ENCODE measurements at regions not wholly inside any gene's neighbourhood (a gene's known extent, or its start where the extent isn't known, plus 50 kb on each side); places are given as distances from the start of the nearest gene placed in this dataset.
"Not testable (repeated sequence)": the region's sequence is repeated elsewhere in the genome, so short reads cannot be mapped to it uniquely, and the experiment has no call there.

DNA sequence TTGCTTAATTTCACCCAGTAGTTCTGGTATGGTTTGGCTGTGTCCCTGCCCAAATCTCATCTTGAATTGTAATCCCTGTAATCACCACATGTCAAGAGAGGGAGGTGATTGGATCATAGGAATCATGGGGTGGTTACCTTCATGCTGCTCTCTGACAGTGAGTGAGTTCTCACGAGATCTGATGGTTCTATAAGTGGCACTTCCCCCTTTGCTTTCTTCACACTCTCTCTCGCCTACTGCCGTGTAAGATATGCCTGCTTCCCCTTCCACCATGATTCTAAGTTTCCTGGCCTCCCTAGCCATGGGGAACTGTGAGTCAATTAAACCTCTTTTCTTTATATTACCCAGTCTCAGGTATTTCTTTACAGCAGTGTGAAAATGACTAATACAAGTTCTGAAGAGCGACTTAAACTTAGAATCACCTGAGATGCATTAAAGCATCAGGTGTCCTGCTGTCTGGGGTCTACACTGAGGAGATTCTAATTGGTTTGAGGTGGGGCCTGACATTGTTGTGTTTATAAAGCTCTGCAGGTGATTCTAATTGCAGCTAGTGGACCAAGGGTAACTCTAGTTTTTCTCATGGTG is 82.1 kb upstream of the DTNBP1 start:
- no peak overlapping the region for H3K4me3 ChIP-seq (ENCODE audit: low read depth in 2 of 2, low read length in 2 of 2)
- no TSS peak for BruUV-seq (replicated peaks)
- ATAC-seq, result no peak
- H3K27ac ChIP-seq (ENCODE audit: low read length), result no peak overlapping the region
- in situ Hi-C loops (cut with HindIII; ENCODE audit: low pct_unique_long_range_greater_than_20kb, low sequenced_read_pairs), result no loop called here
- H3K36me3 ChIP-seq (ENCODE audit: control insufficient read depth, insufficient read depth, low read length), result no peaks in the 10 kb centered on the region; the same call in 1 of the 2 replicates
- POLR2A ChIA-PET, result no interaction called here
- no peaks in the 10 kb centered on the region for H3K4me1 ChIP-seq (ENCODE audit: control insufficient read depth, insufficient read depth, low read length)
- CTCF ChIA-PET, result no interaction called here
- no peaks in the 10 kb centered on the region for H3K9me3 ChIP-seq (ENCODE audit: control insufficient read depth, insufficient read depth, low read depth, low read length)
- no peak for DNase-seq (ENCODE audit: low read depth, low spot score)
- TF ChIP-seq TCF7L2 (IDR thresholded peaks at IDR 0.05; ENCODE audit: low read depth, low read length) (no peak), POLR2AphosphoS5 (IDR thresholded peaks at IDR 0.05; ENCODE audit: low read depth, low read length) (no peak), REST (IDR thresholded peaks at IDR 0.05; ENCODE audit: insufficient read depth in 1 of 2, low read depth in 2 of 2, low read length in 1 of 2) (no peak), SIN3A (IDR thresholded peaks at IDR 0.05; ENCODE audit: borderline replicate concordance, insufficient read depth, low read depth, low read length) (no peak)
- TF ChIP-seq, protein P1, sequence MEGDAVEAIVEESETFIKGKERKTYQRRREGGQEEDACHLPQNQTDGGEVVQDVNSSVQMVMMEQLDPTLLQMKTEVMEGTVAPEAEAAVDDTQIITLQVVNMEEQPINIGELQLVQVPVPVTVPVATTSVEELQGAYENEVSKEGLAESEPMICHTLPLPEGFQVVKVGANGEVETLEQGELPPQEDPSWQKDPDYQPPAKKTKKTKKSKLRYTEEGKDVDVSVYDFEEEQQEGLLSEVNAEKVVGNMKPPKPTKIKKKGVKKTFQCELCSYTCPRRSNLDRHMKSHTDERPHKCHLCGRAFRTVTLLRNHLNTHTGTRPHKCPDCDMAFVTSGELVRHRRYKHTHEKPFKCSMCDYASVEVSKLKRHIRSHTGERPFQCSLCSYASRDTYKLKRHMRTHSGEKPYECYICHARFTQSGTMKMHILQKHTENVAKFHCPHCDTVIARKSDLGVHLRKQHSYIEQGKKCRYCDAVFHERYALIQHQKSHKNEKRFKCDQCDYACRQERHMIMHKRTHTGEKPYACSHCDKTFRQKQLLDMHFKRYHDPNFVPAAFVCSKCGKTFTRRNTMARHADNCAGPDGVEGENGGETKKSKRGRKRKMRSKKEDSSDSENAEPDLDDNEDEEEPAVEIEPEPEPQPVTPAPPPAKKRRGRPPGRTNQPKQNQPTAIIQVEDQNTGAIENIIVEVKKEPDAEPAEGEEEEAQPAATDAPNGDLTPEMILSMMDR (IDR thresholded peaks at IDR 0.05), result no peak
- intact Hi-C loops (cut with micrococcal nuclease; ENCODE audit: unreplicated experiment), result no loop called here
- H3K27me3 ChIP-seq (ENCODE audit: control insufficient read depth, insufficient read depth, low read length), result no peaks in the 10 kb centered on the region

GRCh38 chr6:15742013-15742412 is 79.2 kb upstream of the DTNBP1 start:
- CTCF ChIA-PET; POLR2A ChIA-PET; H3K27me3 ChIP-seq (ENCODE audit: control insufficient read depth, insufficient read depth, low read length); H3K27ac ChIP-seq (ENCODE audit: low read length); BruUV-seq (replicated peaks); H3K4me3 ChIP-seq (ENCODE audit: low read depth in 2 of 2, low read length in 2 of 2); intact Hi-C loops (cut with micrococcal nuclease; ENCODE audit: unreplicated experiment); H3K9me3 ChIP-seq (ENCODE audit: control insufficient read depth, insufficient read depth, low read depth, low read length); in situ Hi-C loops (cut with HindIII; ENCODE audit: low pct_unique_long_range_greater_than_20kb, low sequenced_read_pairs); ATAC-seq; H3K36me3 ChIP-seq (ENCODE audit: control insufficient read depth, insufficient read depth, low read length); DNase-seq (ENCODE audit: low read depth, low spot score); H3K4me1 ChIP-seq (ENCODE audit: control insufficient read depth, insufficient read depth, low read length): not testable (repeated sequence)

DNA sequence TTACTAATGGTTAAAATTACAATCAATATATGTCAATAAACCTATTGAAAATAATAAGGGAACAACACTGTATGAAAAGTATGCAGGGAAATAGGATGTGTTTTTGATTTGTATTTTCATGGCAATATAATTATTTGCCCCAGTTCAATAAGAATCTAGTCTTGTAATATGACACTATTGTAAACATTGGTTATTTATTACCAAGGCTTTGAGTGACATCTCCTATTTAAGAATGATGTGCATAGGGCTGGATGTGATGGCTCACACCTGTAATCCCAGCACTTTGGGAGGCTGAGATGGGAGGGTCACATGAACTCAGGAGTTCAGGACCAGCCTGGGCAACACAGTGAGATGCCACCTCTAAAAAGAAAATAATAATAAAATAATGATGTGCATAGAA is 78.6 kb upstream of the DTNBP1 start:
- BruUV-seq (replicated peaks), result no TSS peak
- Histone ChIP-seq H3K36me3 (ENCODE audit: control insufficient read depth, insufficient read depth, low read length) (no peaks in the 10 kb centered on the region; the same call in 1 of the 2 replicates), H3K4me1 (ENCODE audit: control insufficient read depth, insufficient read depth, low read length) (no peaks in the 10 kb centered on the region), H3K4me3 (ENCODE audit: low read depth in 2 of 2, low read length in 2 of 2) (no peak overlapping the region), H3K27ac (ENCODE audit: low read length) (no peak overlapping the region), H3K27me3 (ENCODE audit: control insufficient read depth, insufficient read depth, low read length) (no peaks in the 10 kb centered on the region), H3K9me3 (ENCODE audit: control insufficient read depth, insufficient read depth, low read depth, low read length) (no peaks in the 10 kb centered on the region)
- ChIA-PET POLR2A (no interaction called here), CTCF (no interaction called here)
- ATAC-seq (no peak), DNase-seq (ENCODE audit: low read depth, low spot score) (no peak)
- intact Hi-C loops (cut with micrococcal nuclease; ENCODE audit: unreplicated experiment) (no loop called here), in situ Hi-C loops (cut with HindIII; ENCODE audit: low pct_unique_long_range_greater_than_20kb, low sequenced_read_pairs) (no loop called here)
- no peak for TF ChIP-seq POLR2AphosphoS5 (IDR thresholded peaks at IDR 0.05; ENCODE audit: low read depth, low read length)
- no peak for TF ChIP-seq SIN3A (IDR thresholded peaks at IDR 0.05; ENCODE audit: borderline replicate concordance, insufficient read depth, low read depth, low read length)
- TF ChIP-seq, protein P1 (IDR thresholded peaks at IDR 0.05), result no peak
- no peak for TF ChIP-seq REST (IDR thresholded peaks at IDR 0.05; ENCODE audit: insufficient read depth in 1 of 2, low read depth in 2 of 2, low read length in 1 of 2)
- no peak for TF ChIP-seq TCF7L2 (IDR thresholded peaks at IDR 0.05; ENCODE audit: low read depth, low read length)

All from Panc1 (cell line).